WTC11 (cell line): ENCODE measurements at regions not wholly inside any gene's neighbourhood (a gene's known extent, or its start where the extent isn't known, plus 50 kb on each side); places are given as distances from the start of the nearest gene placed in this dataset.

Experiments used
- ATAC-seq: fragments of 200-7000 bp; cut with Tn5 transposase; 2 replicates; pipeline ENCODE4 v1.10.0; 2021; ENCODE audit warnings: mild to moderate bottlenecking, moderate library complexity
- CTCF ChIA-PET: fragments of 300-600 bp; sonication (Branson Sonifier 250); formaldehyde crosslinking; loops from one replicate; lab custom pipeline; 2021; ENCODE audit warnings: antibody characterized with exemption; lab: Charles Lee
- POLR2A ChIA-PET: fragments of 350-600 bp; sonication (Branson Sonifier 250); formaldehyde crosslinking; loops from one replicate; lab custom pipeline; 2021; ENCODE audit warnings: antibody characterized with exemption; lab: Charles Lee
- DNase-seq: peaks from one replicate; pipeline ENCODE4 v3.0.0; 2021; ENCODE audit warnings: low spot score
- H3K27ac Mint-ChIP-seq: 2 replicates; pipeline ENCODE4 v1.8.0; 2021; ENCODE audit warnings: mixed read lengths
- H3K27me3 Mint-ChIP-seq: 2 replicates; pipeline ENCODE4 v1.8.0; 2021; ENCODE audit warnings: low read depth, mild to moderate bottlenecking, moderate library complexity, mixed read lengths
- H3K36me3 Mint-ChIP-seq: 2 replicates; pipeline ENCODE4 v1.8.0; 2021; ENCODE audit warnings: mixed read lengths
- H3K4me1 Mint-ChIP-seq: 2 replicates; pipeline ENCODE4 v1.8.0; 2022; ENCODE audit warnings: mixed read lengths
- H3K4me3 Mint-ChIP-seq: 2 replicates; pipeline ENCODE4 v1.8.0; 2021; ENCODE audit warnings: mild to moderate bottlenecking, moderate library complexity, mixed read lengths
- H3K9me3 Mint-ChIP-seq: 2 replicates; pipeline ENCODE4 v1.8.0; 2021; ENCODE audit warnings: mixed read lengths
- ATF6 ChIP-seq: sonication (generic); formaldehyde crosslinking; IDR thresholded peaks from 2 replicates; pipeline ENCODE4 v1.8.1; 2023; ENCODE audit warnings: mild to moderate bottlenecking, missing genetic modification reagents
- CBFB ChIP-seq: sonication (generic); formaldehyde crosslinking; IDR thresholded peaks from 2 replicates; pipeline ENCODE4 v1.8.1; 2022; ENCODE audit warnings: mild to moderate bottlenecking, low read depth, missing genetic modification reagents
- GABPB1 ChIP-seq: sonication (generic); formaldehyde crosslinking; IDR thresholded peaks from 2 replicates; pipeline ENCODE4 v1.8.1; 2023; ENCODE audit warnings: mild to moderate bottlenecking, missing genetic modification reagents
- GTF2I ChIP-seq: fragments of 250-450 bp; sonication (Bioruptor Pico); conservative IDR thresholded peaks from 2 replicates; pipeline ENCODE4 v1.4.0; 2021; ENCODE audit warnings: mild to moderate bottlenecking
- MYBL2 ChIP-seq: sonication (generic); formaldehyde crosslinking; IDR thresholded peaks from 2 replicates; pipeline ENCODE4 v1.8.1; 2023; ENCODE audit warnings: mild to moderate bottlenecking, moderate library complexity, missing genetic modification reagents
- NR1H2 ChIP-seq: sonication (generic); formaldehyde crosslinking; IDR thresholded peaks from 2 replicates; pipeline ENCODE4 v1.9.0; 2021; ENCODE audit warnings: mild to moderate bottlenecking, moderate library complexity, missing genetic modification reagents
- RORB ChIP-seq: fragments of 250-450 bp; sonication (Bioruptor Pico); IDR thresholded peaks from 2 replicates; pipeline ENCODE4 v1.9.0; 2021; ENCODE audit warnings: mild to moderate bottlenecking
- SMAD3 ChIP-seq: sonication (generic); formaldehyde crosslinking; IDR thresholded peaks from 2 replicates; pipeline ENCODE4 v1.8.0; 2022; ENCODE audit warnings: missing genetic modification reagents, mild to moderate bottlenecking, borderline replicate concordance
- TEAD4 ChIP-seq: sonication (generic); formaldehyde crosslinking; IDR thresholded peaks from 2 replicates; pipeline ENCODE4 v1.8.0; 2022; ENCODE audit warnings: mild to moderate bottlenecking, missing genetic modification reagents
- ZBTB43 ChIP-seq: sonication (generic); formaldehyde crosslinking; IDR thresholded peaks from 2 replicates; pipeline ENCODE4 v1.8.1; 2023; ENCODE audit warnings: mild to moderate bottlenecking, missing genetic modification reagents
- ZNF121 ChIP-seq: sonication (generic); formaldehyde crosslinking; IDR thresholded peaks from 2 replicates; pipeline ENCODE4 v1.8.0; 2023; ENCODE audit warnings: missing genetic modification reagents
- ZNF138 ChIP-seq: sonication (generic); formaldehyde crosslinking; conservative IDR thresholded peaks from 2 replicates; pipeline ENCODE4 v1.8.1; 2022; ENCODE audit warnings: mild to moderate bottlenecking, moderate library complexity, missing genetic modification reagents
- ZNF219 ChIP-seq: sonication (generic); formaldehyde crosslinking; IDR thresholded peaks from 2 replicates; pipeline ENCODE4 v1.8.0; 2023; ENCODE audit warnings: missing genetic modification reagents, mild to moderate bottlenecking, borderline replicate concordance
- ZNF396 ChIP-seq: fragments of 250-450 bp; sonication (Bioruptor Pico); IDR thresholded peaks from 2 replicates; pipeline ENCODE4 v1.8.0; 2021; ENCODE audit warnings: mild to moderate bottlenecking, moderate library complexity, borderline replicate concordance
- ZNF423 ChIP-seq: fragments of 250-450 bp; sonication (Bioruptor Pico); IDR thresholded peaks from 2 replicates; pipeline ENCODE4 v2.1.2; 2022; ENCODE audit warnings: mild to moderate bottlenecking, moderate library complexity
- ZNF512 ChIP-seq: sonication (generic); formaldehyde crosslinking; IDR thresholded peaks from 2 replicates; pipeline ENCODE4 v1.8.1; 2022; ENCODE audit warnings: missing genetic modification reagents, borderline replicate concordance
- TF ChIP-seq, protein P1 (sequence below): sonication (generic); formaldehyde crosslinking; IDR thresholded peaks from 2 replicates; pipeline ENCODE4 v1.8.1; 2022; ENCODE audit warnings: low read depth, missing genetic modification reagents, borderline replicate concordance
- TF ChIP-seq, protein P2 (sequence below): sonication (generic); formaldehyde crosslinking; IDR thresholded peaks from 2 replicates; pipeline ENCODE4 v1.8.1; 2023; ENCODE audit warnings: mild to moderate bottlenecking, missing genetic modification reagents, moderate library complexity
- TF ChIP-seq, protein P3 (sequence below): sonication (generic); formaldehyde crosslinking; IDR thresholded peaks from 2 replicates; pipeline ENCODE4 v1.8.0; 2023; ENCODE audit warnings: missing genetic modification reagents
- TF ChIP-seq, protein P4 (sequence below): fragments of 250-450 bp; sonication (Bioruptor Pico); IDR thresholded peaks from 2 replicates; pipeline ENCODE4 v2.1.2; 2022; ENCODE audit warnings: mild to moderate bottlenecking, moderate library complexity
- TF ChIP-seq, protein P5 (sequence below): fragments of 200-600 bp; IDR thresholded peaks from 2 replicates; pipeline ENCODE4 v1.8.0; 2022; ENCODE audit warnings: antibody characterized with exemption

DNA sequence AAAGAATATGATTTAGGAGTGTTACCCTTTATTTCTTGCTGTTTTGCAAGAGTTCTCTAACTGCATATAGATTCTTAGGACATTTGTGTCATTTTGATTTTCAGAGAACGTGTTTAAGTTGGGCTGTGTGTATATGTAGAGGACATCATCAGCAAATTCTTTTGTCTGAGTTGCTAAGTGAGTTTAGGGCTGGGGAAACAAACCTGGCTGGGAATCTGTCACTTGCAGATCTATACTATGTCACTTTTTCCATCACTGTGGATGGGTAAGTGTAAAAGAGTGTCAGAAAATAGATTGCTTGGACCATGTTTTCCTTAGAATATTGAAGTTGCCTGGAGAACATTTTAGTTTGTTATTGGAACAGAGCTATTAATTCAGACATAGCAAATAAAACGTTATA lies 349.1 kb upstream of the NEGR1 start (continued):
- TF ChIP-seq ATF6 (CRISPR knock-in tag), result no peak
- TF ChIP-seq ZBTB43 (CRISPR knock-in tag), result no peak

DNA sequence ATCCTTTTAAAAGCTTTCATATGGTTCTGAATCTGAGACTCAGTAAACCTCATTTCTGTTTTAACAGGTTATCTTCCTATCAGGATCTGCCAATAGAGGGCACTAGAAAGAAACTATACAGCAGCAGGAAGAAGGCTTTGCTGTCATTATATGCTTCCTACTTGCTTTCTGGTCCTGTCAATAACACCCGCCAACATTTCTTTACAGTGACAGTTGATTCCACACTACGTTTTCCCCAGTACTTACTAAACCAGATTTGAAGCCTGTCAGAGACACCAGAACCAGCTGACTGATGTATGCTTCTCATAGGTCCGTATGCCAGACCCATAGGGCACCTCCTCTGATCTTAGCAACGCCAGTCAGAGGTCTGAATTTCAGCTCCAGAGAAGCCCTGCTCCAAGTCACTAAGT lies 341.0 kb upstream of the NEGR1 start:
- H3K4me3 Mint-ChIP-seq, result no peak overlapping the region

DNA sequence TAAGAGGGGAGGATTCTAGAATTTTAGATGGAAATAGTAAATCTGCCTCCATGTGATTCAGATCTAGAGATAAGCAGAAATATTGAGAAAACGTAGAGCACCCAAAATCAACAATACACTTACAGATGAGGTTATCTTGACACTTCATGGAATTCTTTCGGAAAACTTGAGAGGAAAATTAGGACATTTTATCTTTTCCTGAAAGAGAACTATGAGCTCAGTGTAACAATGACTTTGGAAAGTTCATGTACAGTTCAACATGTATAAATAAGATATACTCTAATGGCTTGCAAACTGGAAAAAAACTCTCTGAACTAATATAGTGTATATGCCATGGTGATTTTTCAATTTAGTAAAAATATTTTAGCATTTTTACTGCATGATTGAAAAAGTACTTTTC lies 338.1 kb upstream of the NEGR1 start:
- H3K4me3 Mint-ChIP-seq, result no peak overlapping the region
- ChIA-PET POLR2A (no interaction called here), CTCF (no interaction called here)
- DNase-seq, result no peak
- no peaks in the 10 kb centered on the region for H3K4me1 Mint-ChIP-seq
- ATAC-seq, result no peak
- H3K27ac Mint-ChIP-seq, result no peak overlapping the region
- H3K36me3 Mint-ChIP-seq, result no peaks in the 10 kb centered on the region
- H3K9me3 Mint-ChIP-seq, result no peaks in the 10 kb centered on the region
- no peaks in the 10 kb centered on the region for H3K27me3 Mint-ChIP-seq
- TF ChIP-seq, protein P1, sequence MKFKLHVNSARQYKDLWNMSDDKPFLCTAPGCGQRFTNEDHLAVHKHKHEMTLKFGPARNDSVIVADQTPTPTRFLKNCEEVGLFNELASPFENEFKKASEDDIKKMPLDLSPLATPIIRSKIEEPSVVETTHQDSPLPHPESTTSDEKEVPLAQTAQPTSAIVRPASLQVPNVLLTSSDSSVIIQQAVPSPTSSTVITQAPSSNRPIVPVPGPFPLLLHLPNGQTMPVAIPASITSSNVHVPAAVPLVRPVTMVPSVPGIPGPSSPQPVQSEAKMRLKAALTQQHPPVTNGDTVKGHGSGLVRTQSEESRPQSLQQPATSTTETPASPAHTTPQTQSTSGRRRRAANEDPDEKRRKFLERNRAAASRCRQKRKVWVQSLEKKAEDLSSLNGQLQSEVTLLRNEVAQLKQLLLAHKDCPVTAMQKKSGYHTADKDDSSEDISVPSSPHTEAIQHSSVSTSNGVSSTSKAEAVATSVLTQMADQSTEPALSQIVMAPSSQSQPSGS, result no peak
- TF ChIP-seq CBFB (no peak), NR1H2 (no peak), ZNF512 (CRISPR knock-in tag) (no peak), MYBL2 (CRISPR knock-in tag) (no peak), TEAD4 (CRISPR knock-in tag) (no peak), ZNF423 (no peak), ZNF219 (CRISPR knock-in tag) (no peak), SMAD3 (CRISPR knock-in tag) (no peak), RORB (CRISPR knock-in tag) (no peak), ZNF138 (CRISPR knock-in tag) (no peak), GABPB1 (CRISPR knock-in tag) (no peak), GTF2I (no peak)
- TF ChIP-seq, protein P2, sequence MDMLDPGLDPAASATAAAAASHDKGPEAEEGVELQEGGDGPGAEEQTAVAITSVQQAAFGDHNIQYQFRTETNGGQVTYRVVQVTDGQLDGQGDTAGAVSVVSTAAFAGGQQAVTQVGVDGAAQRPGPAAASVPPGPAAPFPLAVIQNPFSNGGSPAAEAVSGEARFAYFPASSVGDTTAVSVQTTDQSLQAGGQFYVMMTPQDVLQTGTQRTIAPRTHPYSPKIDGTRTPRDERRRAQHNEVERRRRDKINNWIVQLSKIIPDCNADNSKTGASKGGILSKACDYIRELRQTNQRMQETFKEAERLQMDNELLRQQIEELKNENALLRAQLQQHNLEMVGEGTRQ (CRISPR knock-in tag), result no peak
- TF ChIP-seq, protein P3, sequence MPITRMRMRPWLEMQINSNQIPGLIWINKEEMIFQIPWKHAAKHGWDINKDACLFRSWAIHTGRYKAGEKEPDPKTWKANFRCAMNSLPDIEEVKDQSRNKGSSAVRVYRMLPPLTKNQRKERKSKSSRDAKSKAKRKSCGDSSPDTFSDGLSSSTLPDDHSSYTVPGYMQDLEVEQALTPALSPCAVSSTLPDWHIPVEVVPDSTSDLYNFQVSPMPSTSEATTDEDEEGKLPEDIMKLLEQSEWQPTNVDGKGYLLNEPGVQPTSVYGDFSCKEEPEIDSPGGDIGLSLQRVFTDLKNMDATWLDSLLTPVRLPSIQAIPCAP (CRISPR knock-in tag), result no peak
- TF ChIP-seq, protein P4, sequence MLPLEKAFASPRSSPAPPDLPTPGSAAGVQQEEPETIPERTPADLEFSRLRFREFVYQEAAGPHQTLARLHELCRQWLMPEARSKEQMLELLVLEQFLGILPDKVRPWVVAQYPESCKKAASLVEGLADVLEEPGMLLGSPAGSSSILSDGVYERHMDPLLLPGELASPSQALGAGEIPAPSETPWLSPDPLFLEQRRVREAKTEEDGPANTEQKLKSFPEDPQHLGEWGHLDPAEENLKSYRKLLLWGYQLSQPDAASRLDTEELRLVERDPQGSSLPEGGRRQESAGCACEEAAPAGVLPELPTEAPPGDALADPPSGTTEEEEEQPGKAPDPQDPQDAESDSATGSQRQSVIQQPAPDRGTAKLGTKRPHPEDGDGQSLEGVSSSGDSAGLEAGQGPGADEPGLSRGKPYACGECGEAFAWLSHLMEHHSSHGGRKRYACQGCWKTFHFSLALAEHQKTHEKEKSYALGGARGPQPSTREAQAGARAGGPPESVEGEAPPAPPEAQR (CRISPR knock-in tag), result no peak

More for the DNA sequence above, 341.0 kb upstream of the NEGR1 start:
- ATAC-seq, result peak; percentile 90
- Mint-ChIP-seq H3K27me3 (no peaks in the 10 kb centered on the region), H3K27ac (no peak overlapping the region)
- TF ChIP-seq, protein P5, sequence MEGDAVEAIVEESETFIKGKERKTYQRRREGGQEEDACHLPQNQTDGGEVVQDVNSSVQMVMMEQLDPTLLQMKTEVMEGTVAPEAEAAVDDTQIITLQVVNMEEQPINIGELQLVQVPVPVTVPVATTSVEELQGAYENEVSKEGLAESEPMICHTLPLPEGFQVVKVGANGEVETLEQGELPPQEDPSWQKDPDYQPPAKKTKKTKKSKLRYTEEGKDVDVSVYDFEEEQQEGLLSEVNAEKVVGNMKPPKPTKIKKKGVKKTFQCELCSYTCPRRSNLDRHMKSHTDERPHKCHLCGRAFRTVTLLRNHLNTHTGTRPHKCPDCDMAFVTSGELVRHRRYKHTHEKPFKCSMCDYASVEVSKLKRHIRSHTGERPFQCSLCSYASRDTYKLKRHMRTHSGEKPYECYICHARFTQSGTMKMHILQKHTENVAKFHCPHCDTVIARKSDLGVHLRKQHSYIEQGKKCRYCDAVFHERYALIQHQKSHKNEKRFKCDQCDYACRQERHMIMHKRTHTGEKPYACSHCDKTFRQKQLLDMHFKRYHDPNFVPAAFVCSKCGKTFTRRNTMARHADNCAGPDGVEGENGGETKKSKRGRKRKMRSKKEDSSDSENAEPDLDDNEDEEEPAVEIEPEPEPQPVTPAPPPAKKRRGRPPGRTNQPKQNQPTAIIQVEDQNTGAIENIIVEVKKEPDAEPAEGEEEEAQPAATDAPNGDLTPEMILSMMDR, result peak; percentile 39
- TF ChIP-seq ZNF396 (CRISPR knock-in tag) (no peak), ZNF121 (CRISPR knock-in tag) (no peak)
- TF ChIP-seq, all 79 proteins: peak for 1
- H3K9me3 Mint-ChIP-seq, result no peaks in the 10 kb centered on the region
- CTCF ChIA-PET, result interaction anchor here (0.5 to 1.7 kb wide), 9 partner anchors 11 to 101 kb away, joined by 3 to 10 read pairs (median 3); no protein-coding TSS in a partner anchor
- no peaks in the 10 kb centered on the region for H3K4me1 Mint-ChIP-seq
- DNase-seq, result no peak
- H3K36me3 Mint-ChIP-seq, result no peaks in the 10 kb centered on the region
- POLR2A ChIA-PET, result no interaction called here
